ENCODE measurements at regions not wholly inside any gene's neighbourhood (a gene's known extent, or its start where the extent isn't known, plus 50 kb on each side); places are given as distances from the start of the nearest gene placed in this dataset.

- H3K9me3 ChIP-seq (ENCODE audit: control insufficient read depth in 5 of 5, low read length in 5 of 5) = no peaks in the 10 kb centered on the region
- H3K9ac ChIP-seq (ENCODE audit: low read length in 5 of 5) = peak overlapping the region in 1 of 5 donors; percentile 35
- peaks cover 3 to 21% (median 8%) of the 10 kb centered on the region in 5 donors for H3K4me1 ChIP-seq (ENCODE audit: control insufficient read depth in 5 of 5, insufficient read depth in 5 of 5, low read length in 5 of 5)
- no peaks in the 10 kb centered on the region for H3K36me3 ChIP-seq (ENCODE audit: control insufficient read depth in 5 of 5, insufficient read depth in 5 of 5, low read length in 5 of 5)
- H3K4me3 ChIP-seq (ENCODE audit: low read depth in 1 of 5, low read length in 5 of 5) = no peak overlapping the region
- no peaks in the 10 kb centered on the region for H3K27me3 ChIP-seq (ENCODE audit: control insufficient read depth in 5 of 5, insufficient read depth in 4 of 5, low read length in 5 of 5)
- H3K27ac ChIP-seq (ENCODE audit: low read depth, low read length) = no peak overlapping the region
Observed at GRCh38 chr11:27216270-27217149, 146.5 kb downstream of the CCDC34 start.

GRCh38 chr11:27215471-27216269, 147.3 kb downstream of the CCDC34 start:
- H3K27me3 ChIP-seq (ENCODE audit: control insufficient read depth in 5 of 5, insufficient read depth in 4 of 5, low read length in 5 of 5) = no peaks in the 10 kb centered on the region
- H3K4me1 ChIP-seq (ENCODE audit: control insufficient read depth in 5 of 5, insufficient read depth in 5 of 5, low read length in 5 of 5) = peaks cover 3 to 21% (median 8%) of the 10 kb centered on the region in 5 donors
- H3K9ac ChIP-seq (ENCODE audit: low read length in 5 of 5) = no peak overlapping the region
- no peak overlapping the region for H3K27ac ChIP-seq (ENCODE audit: low read depth, low read length)
- no peak overlapping the region for H3K4me3 ChIP-seq (ENCODE audit: low read depth in 1 of 5, low read length in 5 of 5)
- no peaks in the 10 kb centered on the region for H3K36me3 ChIP-seq (ENCODE audit: control insufficient read depth in 5 of 5, insufficient read depth in 5 of 5, low read length in 5 of 5)
- no peaks in the 10 kb centered on the region for H3K9me3 ChIP-seq (ENCODE audit: control insufficient read depth in 5 of 5, low read length in 5 of 5)

GRCh38 chr11:27214713-27215112, 148.3 kb downstream of the CCDC34 start:
- H3K9me3 ChIP-seq (ENCODE audit: control insufficient read depth in 5 of 5, low read length in 5 of 5) = no peaks in the 10 kb centered on the region
- H3K27ac ChIP-seq (ENCODE audit: low read depth, low read length) = no peak overlapping the region
- H3K9ac ChIP-seq (ENCODE audit: low read length in 5 of 5) = no peak overlapping the region
- H3K4me1 ChIP-seq (ENCODE audit: control insufficient read depth in 5 of 5, insufficient read depth in 5 of 5, low read length in 5 of 5) = peaks cover 3 to 22% (median 8%) of the 10 kb centered on the region in 5 donors
- no peak overlapping the region for H3K4me3 ChIP-seq (ENCODE audit: low read depth in 1 of 5, low read length in 5 of 5)
- no peaks in the 10 kb centered on the region for H3K27me3 ChIP-seq (ENCODE audit: control insufficient read depth in 5 of 5, insufficient read depth in 4 of 5, low read length in 5 of 5)
- no peaks in the 10 kb centered on the region for H3K36me3 ChIP-seq (ENCODE audit: control insufficient read depth in 5 of 5, insufficient read depth in 5 of 5, low read length in 5 of 5)

GRCh38 chr11:27213232-27213660, 149.8 kb downstream of the CCDC34 start:
- H3K9ac ChIP-seq (ENCODE audit: low read length in 5 of 5) = no peak overlapping the region
- H3K27me3 ChIP-seq (ENCODE audit: control insufficient read depth in 5 of 5, insufficient read depth in 4 of 5, low read length in 5 of 5) = no peaks in the 10 kb centered on the region
- H3K27ac ChIP-seq (ENCODE audit: low read depth, low read length) = no peak overlapping the region
- peaks cover 3 to 25% (median 8%) of the 10 kb centered on the region in 5 donors for H3K4me1 ChIP-seq (ENCODE audit: control insufficient read depth in 5 of 5, insufficient read depth in 5 of 5, low read length in 5 of 5)
- H3K4me3 ChIP-seq (ENCODE audit: low read depth in 1 of 5, low read length in 5 of 5) = no peak overlapping the region
- no peaks in the 10 kb centered on the region for H3K36me3 ChIP-seq (ENCODE audit: control insufficient read depth in 5 of 5, insufficient read depth in 5 of 5, low read length in 5 of 5)
- no peaks in the 10 kb centered on the region for H3K9me3 ChIP-seq (ENCODE audit: control insufficient read depth in 5 of 5, low read length in 5 of 5)

GRCh38 chr11:27212248-27212780, 150.7 kb downstream of the CCDC34 start:
- no peak overlapping the region for H3K4me3 ChIP-seq (ENCODE audit: low read depth in 1 of 5, low read length in 5 of 5)
- no peaks in the 10 kb centered on the region for H3K9me3 ChIP-seq (ENCODE audit: control insufficient read depth in 5 of 5, low read length in 5 of 5)
- no peak overlapping the region for H3K9ac ChIP-seq (ENCODE audit: low read length in 5 of 5)
- no peak overlapping the region for H3K27ac ChIP-seq (ENCODE audit: low read depth, low read length)
- H3K36me3 ChIP-seq (ENCODE audit: control insufficient read depth in 5 of 5, insufficient read depth in 5 of 5, low read length in 5 of 5) = no peaks in the 10 kb centered on the region
- H3K4me1 ChIP-seq (ENCODE audit: control insufficient read depth in 5 of 5, insufficient read depth in 5 of 5, low read length in 5 of 5) = peaks cover 0 to 21% (median 8%) of the 10 kb centered on the region in 5 donors
- no peaks in the 10 kb centered on the region for H3K27me3 ChIP-seq (ENCODE audit: control insufficient read depth in 5 of 5, insufficient read depth in 4 of 5, low read length in 5 of 5)

GRCh38 chr11:27211370-27212127, 151.5 kb downstream of the CCDC34 start:
- no peak overlapping the region for H3K9ac ChIP-seq (ENCODE audit: low read length in 5 of 5)
- H3K9me3 ChIP-seq (ENCODE audit: control insufficient read depth in 5 of 5, low read length in 5 of 5) = no peaks in the 10 kb centered on the region
- H3K36me3 ChIP-seq (ENCODE audit: control insufficient read depth in 5 of 5, insufficient read depth in 5 of 5, low read length in 5 of 5) = no peaks in the 10 kb centered on the region
- peaks cover 0 to 19% (median 8%) of the 10 kb centered on the region in 5 donors for H3K4me1 ChIP-seq (ENCODE audit: control insufficient read depth in 5 of 5, insufficient read depth in 5 of 5, low read length in 5 of 5)
- no peak overlapping the region for H3K27ac ChIP-seq (ENCODE audit: low read depth, low read length)
- no peak overlapping the region for H3K4me3 ChIP-seq (ENCODE audit: low read depth in 1 of 5, low read length in 5 of 5)
- H3K27me3 ChIP-seq (ENCODE audit: control insufficient read depth in 5 of 5, insufficient read depth in 4 of 5, low read length in 5 of 5) = no peaks in the 10 kb centered on the region

GRCh38 chr11:27210531-27210930, 152.5 kb downstream of the CCDC34 start:
- peaks cover 0 to 9% (median 1%) of the 10 kb centered on the region in 5 donors for H3K4me1 ChIP-seq (ENCODE audit: control insufficient read depth in 5 of 5, insufficient read depth in 5 of 5, low read length in 5 of 5)
- H3K4me3 ChIP-seq (ENCODE audit: low read depth in 1 of 5, low read length in 5 of 5) = no peak overlapping the region
- H3K9me3 ChIP-seq (ENCODE audit: control insufficient read depth in 5 of 5, low read length in 5 of 5) = no peaks in the 10 kb centered on the region
- H3K27me3 ChIP-seq (ENCODE audit: control insufficient read depth in 5 of 5, insufficient read depth in 4 of 5, low read length in 5 of 5) = no peaks in the 10 kb centered on the region
- no peaks in the 10 kb centered on the region for H3K36me3 ChIP-seq (ENCODE audit: control insufficient read depth in 5 of 5, insufficient read depth in 5 of 5, low read length in 5 of 5)
- no peak overlapping the region for H3K27ac ChIP-seq (ENCODE audit: low read depth, low read length)
- H3K9ac ChIP-seq (ENCODE audit: low read length in 5 of 5) = no peak overlapping the region

GRCh38 chr11:27209562-27210005, 153.4 kb downstream of the CCDC34 start:
- Histone ChIP-seq H3K27me3 (ENCODE audit: control insufficient read depth in 5 of 5, insufficient read depth in 4 of 5, low read length in 5 of 5) (no peaks in the 10 kb centered on the region), H3K9me3 (ENCODE audit: control insufficient read depth in 5 of 5, low read length in 5 of 5) (no peaks in the 10 kb centered on the region), H3K4me1 (ENCODE audit: control insufficient read depth in 5 of 5, insufficient read depth in 5 of 5, low read length in 5 of 5) (peaks cover 0 to 11% (median 0%) of the 10 kb centered on the region in 5 donors), H3K9ac (ENCODE audit: low read length in 5 of 5) (no peak overlapping the region), H3K4me3 (ENCODE audit: low read depth in 1 of 5, low read length in 5 of 5) (no peak overlapping the region), H3K27ac (ENCODE audit: low read depth, low read length) (no peak overlapping the region), H3K36me3 (ENCODE audit: control insufficient read depth in 5 of 5, insufficient read depth in 5 of 5, low read length in 5 of 5) (no peaks in the 10 kb centered on the region)

- no peak overlapping the region for H3K4me3 ChIP-seq (ENCODE audit: low read depth in 1 of 5, low read length in 5 of 5)
- peaks cover 0 to 11% (median 0%) of the 10 kb centered on the region in 5 donors for H3K4me1 ChIP-seq (ENCODE audit: control insufficient read depth in 5 of 5, insufficient read depth in 5 of 5, low read length in 5 of 5)
- H3K27ac ChIP-seq (ENCODE audit: low read depth, low read length) = no peak overlapping the region
- H3K9me3 ChIP-seq (ENCODE audit: control insufficient read depth in 5 of 5, low read length in 5 of 5) = no peaks in the 10 kb centered on the region
- no peak overlapping the region for H3K9ac ChIP-seq (ENCODE audit: low read length in 5 of 5)
- no peaks in the 10 kb centered on the region for H3K36me3 ChIP-seq (ENCODE audit: control insufficient read depth in 5 of 5, insufficient read depth in 5 of 5, low read length in 5 of 5)
- H3K27me3 ChIP-seq (ENCODE audit: control insufficient read depth in 5 of 5, insufficient read depth in 4 of 5, low read length in 5 of 5) = no peaks in the 10 kb centered on the region
Observed at GRCh38 chr11:27208846-27209245, 154.2 kb downstream of the CCDC34 start.

All from subcutaneous abdominal adipose tissue (tissue), 5 donors.